Endodermal cell (in vitro differentiated cells): ENCODE measurements at regions not wholly inside any gene's neighbourhood (a gene's known extent, or its start where the extent isn't known, plus 50 kb on each side); places are given as distances from the start of the nearest gene placed in this dataset.

Source experiments
- DNase-seq: peaks from one replicate; pipeline ENCODE4 v3.0.0-alpha.2; 2017
- H3K27ac ChIP-seq: 2 replicates; pipeline ENCODE4 v1.5.1; 2013; ENCODE audit warnings: mild to moderate bottlenecking, low read depth, low read length, moderate library complexity
- H3K27me3 ChIP-seq: 2 replicates; pipeline ENCODE4 v1.6.1; 2013; ENCODE audit warnings: mild to moderate bottlenecking, low read length, moderate library complexity; ENCODE audit not compliant: insufficient read depth, control insufficient read depth, poor library complexity, severe bottlenecking
- H3K36me3 ChIP-seq: 2 replicates; pipeline ENCODE4 v1.7.0; 2013; ENCODE audit warnings: mild to moderate bottlenecking, low read length, moderate library complexity; ENCODE audit not compliant: control insufficient read depth, insufficient read depth
- H3K4me1 ChIP-seq: one replicate; pipeline ENCODE4 v1.7.0; 2013; ENCODE audit warnings: low read length; ENCODE audit not compliant: control insufficient read depth, insufficient read depth
- H3K4me3 ChIP-seq: 2 replicates; pipeline ENCODE4 v1.5.1; 2013; ENCODE audit warnings: mild to moderate bottlenecking, low read length, moderate library complexity
- H3K9ac ChIP-seq: 2 replicates; pipeline ENCODE4 v1.6.1; 2013; ENCODE audit warnings: mild to moderate bottlenecking, low read length, moderate library complexity; ENCODE audit not compliant: poor library complexity, severe bottlenecking; ENCODE audit errors: extremely low read depth
- H3K9me3 ChIP-seq: 2 replicates; pipeline ENCODE4 v1.6.1; 2013; ENCODE audit warnings: mild to moderate bottlenecking, low read length, moderate library complexity; ENCODE audit not compliant: control insufficient read depth
- H3K27ac Mint-ChIP-seq: 2 replicates; pipeline ENCODE4 v1.8.0; 2020; ENCODE audit warnings: mixed read lengths
- H3K27me3 Mint-ChIP-seq: 2 replicates; pipeline ENCODE4 v1.8.0; 2021; ENCODE audit warnings: mild to moderate bottlenecking, mixed read lengths; ENCODE audit not compliant: insufficient read depth
- H3K36me3 Mint-ChIP-seq: 2 replicates; pipeline ENCODE4 v1.8.0; 2020; ENCODE audit warnings: low read depth, mixed read lengths
- H3K4me1 Mint-ChIP-seq: 2 replicates; pipeline ENCODE4 v1.8.0; 2020; ENCODE audit warnings: mixed read lengths
- H3K4me3 Mint-ChIP-seq: 2 replicates; pipeline ENCODE4 v1.8.0; 2020; ENCODE audit warnings: mild to moderate bottlenecking, moderate library complexity, mixed read lengths
- H3K9me3 Mint-ChIP-seq: 2 replicates; pipeline ENCODE4 v1.8.0; 2020; ENCODE audit warnings: mild to moderate bottlenecking, mixed read lengths
- WGBS, 2 experiments: methylation state at CpG; one replicate each; pipeline versions ENCODE4 v1.1.5 to v1.1.7; 2013; ENCODE audit warnings: missing lambda C conversion rate in 2 of 2, mixed read lengths in 1 of 2; ENCODE audit not compliant: insufficient coverage in 1 of 2, insufficient read length in 1 of 2; 5-methylcytosine and 5-hydroxymethylcytosine counted together
- TF ChIP-seq, protein P1 (sequence below): fragments of 200-600 bp; sonication (generic); conservative IDR thresholded peaks from 2 replicates; pipeline ENCODE4 v1.5.0; 2021; ENCODE audit warnings: antibody characterized with exemption, mild to moderate bottlenecking

DNA sequence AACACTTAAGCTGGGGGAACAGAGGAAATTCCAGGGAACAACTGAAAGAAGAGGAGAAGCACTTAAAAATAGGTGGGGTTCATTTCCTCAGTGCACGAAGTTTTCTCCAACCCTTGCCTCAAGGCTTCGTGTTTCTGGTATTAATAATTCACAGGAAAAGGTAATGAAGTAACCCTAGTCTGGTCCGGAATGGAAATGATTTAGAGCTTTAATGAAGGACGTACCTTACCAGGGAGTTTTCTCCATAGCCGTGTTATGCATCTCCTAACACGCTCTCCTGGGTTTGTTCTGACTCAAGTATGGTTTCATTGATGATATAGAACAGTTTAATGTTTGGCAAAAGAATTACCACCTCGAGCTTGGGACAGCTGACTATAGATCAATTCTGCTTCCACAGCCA is 214.2 kb downstream of the MTX2 start:
- Mint-ChIP-seq H3K27me3 (peaks cover 52% of the 10 kb centered on the region), H3K27ac (no peak overlapping the region), H3K9me3 (no peaks in the 10 kb centered on the region), H3K4me3 (no peak overlapping the region), H3K36me3 (no peaks in the 10 kb centered on the region), H3K4me1 (no peaks in the 10 kb centered on the region)
- Histone ChIP-seq H3K4me1 (no peaks in the 10 kb centered on the region), H3K36me3 (no peaks in the 10 kb centered on the region), H3K9me3 (no peaks in the 10 kb centered on the region), H3K4me3 (no peak overlapping the region), H3K27me3 (peaks cover 16% of the 10 kb centered on the region), H3K27ac (no peak overlapping the region), H3K9ac (no peak overlapping the region)
- TF ChIP-seq, protein P1, sequence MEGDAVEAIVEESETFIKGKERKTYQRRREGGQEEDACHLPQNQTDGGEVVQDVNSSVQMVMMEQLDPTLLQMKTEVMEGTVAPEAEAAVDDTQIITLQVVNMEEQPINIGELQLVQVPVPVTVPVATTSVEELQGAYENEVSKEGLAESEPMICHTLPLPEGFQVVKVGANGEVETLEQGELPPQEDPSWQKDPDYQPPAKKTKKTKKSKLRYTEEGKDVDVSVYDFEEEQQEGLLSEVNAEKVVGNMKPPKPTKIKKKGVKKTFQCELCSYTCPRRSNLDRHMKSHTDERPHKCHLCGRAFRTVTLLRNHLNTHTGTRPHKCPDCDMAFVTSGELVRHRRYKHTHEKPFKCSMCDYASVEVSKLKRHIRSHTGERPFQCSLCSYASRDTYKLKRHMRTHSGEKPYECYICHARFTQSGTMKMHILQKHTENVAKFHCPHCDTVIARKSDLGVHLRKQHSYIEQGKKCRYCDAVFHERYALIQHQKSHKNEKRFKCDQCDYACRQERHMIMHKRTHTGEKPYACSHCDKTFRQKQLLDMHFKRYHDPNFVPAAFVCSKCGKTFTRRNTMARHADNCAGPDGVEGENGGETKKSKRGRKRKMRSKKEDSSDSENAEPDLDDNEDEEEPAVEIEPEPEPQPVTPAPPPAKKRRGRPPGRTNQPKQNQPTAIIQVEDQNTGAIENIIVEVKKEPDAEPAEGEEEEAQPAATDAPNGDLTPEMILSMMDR = no peak
- no peak for DNase-seq
- WGBS, 2 experiments = 83 to 91% methylated on average over 5 to 7 of the region's 7 CpGs

DNA sequence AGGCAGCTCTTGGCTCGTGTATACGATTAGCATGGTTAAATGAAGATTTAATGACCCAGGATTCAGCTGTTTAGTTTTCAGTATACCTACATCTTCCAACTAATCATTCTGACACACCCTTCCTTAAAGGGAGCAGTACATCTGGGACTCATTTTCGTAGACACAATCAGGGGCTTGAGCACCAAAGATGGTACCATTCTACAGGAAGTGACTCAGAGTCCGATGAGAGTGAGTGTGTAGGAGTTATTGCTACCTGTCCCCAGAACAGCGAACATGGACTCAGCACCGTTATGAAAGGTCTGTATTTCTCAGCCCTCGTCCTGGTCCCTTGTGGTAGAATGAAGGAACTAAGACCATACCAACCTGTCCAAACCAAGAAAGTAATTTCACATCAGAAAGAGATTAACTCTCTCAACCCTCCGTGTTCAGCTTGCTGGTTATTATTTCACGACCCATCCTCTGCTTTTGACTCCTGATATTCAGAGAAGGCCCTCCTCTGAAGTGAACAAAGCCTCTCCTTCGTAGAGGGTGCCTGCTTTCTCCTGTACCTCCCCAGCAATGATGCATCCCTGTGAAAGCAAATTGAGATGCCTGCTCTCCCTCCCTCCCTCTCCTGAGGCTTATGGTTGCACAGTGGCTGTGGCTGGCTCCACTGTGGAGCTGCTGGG is 214.8 kb downstream of the MTX2 start:
- Histone ChIP-seq H3K27me3 (peaks cover 19% of the 10 kb centered on the region), H3K9ac (no peak overlapping the region), H3K4me3 (no peak overlapping the region), H3K4me1 (no peaks in the 10 kb centered on the region), H3K27ac (no peak overlapping the region), H3K9me3 (no peaks in the 10 kb centered on the region), H3K36me3 (no peaks in the 10 kb centered on the region)
- peaks cover 58% of the 10 kb centered on the region for H3K27me3 Mint-ChIP-seq
- 85 to 87% methylated on average over 6 to 10 of the region's 10 CpGs for whole genome bisulfite sequencing, 2 experiments
- no peaks in the 10 kb centered on the region for H3K9me3 Mint-ChIP-seq
- DNase-seq = no peak
- H3K4me3 Mint-ChIP-seq = no peak overlapping the region
- H3K36me3 Mint-ChIP-seq = no peaks in the 10 kb centered on the region
- no peak overlapping the region for H3K27ac Mint-ChIP-seq
- TF ChIP-seq, protein P1 = no peak
- H3K4me1 Mint-ChIP-seq = no peaks in the 10 kb centered on the region

DNA sequence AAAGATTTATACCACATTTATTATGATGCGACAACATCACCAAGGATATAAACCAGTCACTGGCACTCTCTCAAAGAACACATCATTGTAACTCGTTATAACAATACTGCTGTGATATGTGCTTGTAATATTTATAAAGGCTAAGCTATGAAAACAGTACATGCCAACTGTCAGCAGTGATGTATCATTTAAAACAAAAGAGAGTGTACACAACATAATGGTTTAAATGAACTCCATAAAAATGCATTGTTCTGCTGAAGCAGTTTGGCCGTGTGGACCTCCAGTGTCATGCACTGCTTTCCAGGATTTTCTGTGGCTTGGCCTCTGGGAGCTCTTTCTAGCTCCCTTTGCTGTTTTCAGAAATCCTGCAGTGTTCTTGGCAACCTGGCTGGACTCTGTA is 215.6 kb downstream of the MTX2 start:
- 88 to 92% methylated on average over 2 to 3 of the region's 3 CpGs for WGBS, 2 experiments
- no peak overlapping the region for H3K4me3 ChIP-seq
- DNase-seq = no peak
- no peaks in the 10 kb centered on the region for H3K9me3 ChIP-seq
- Mint-ChIP-seq H3K27me3 (peaks cover 66% of the 10 kb centered on the region), H3K4me3 (no peak overlapping the region), H3K27ac (no peak overlapping the region), H3K36me3 (no peaks in the 10 kb centered on the region), H3K4me1 (peaks cover 4% of the 10 kb centered on the region), H3K9me3 (no peaks in the 10 kb centered on the region)
- H3K9ac ChIP-seq = no peak overlapping the region
- TF ChIP-seq, protein P1 = no peak
- H3K36me3 ChIP-seq = no peaks in the 10 kb centered on the region
- peaks cover 27% of the 10 kb centered on the region for H3K27me3 ChIP-seq
- no peak overlapping the region for H3K27ac ChIP-seq
- no peaks in the 10 kb centered on the region for H3K4me1 ChIP-seq
